ENCODE measurements at regions not wholly inside any gene's neighbourhood (a gene's known extent, or its start where the extent isn't known, plus 50 kb on each side); places are given as distances from the start of the nearest gene placed in this dataset.

- no peak for DNase-seq
Observed at GRCh38 chr11:70688142-70688541, 289.8 kb downstream of the CTTN start.

GRCh38 chr11:70689764-70690163 lies 291.4 kb downstream of the CTTN start:
- no peak for DNase-seq

GRCh38 chr11:70692131-70692530 lies 293.8 kb downstream of the CTTN start:
- DNase-seq, result no peak

GRCh38 chr11:70694371-70694770 lies 296.0 kb downstream of the CTTN start:
- DNase-seq, result no peak

GRCh38 chr11:70695086-70695960 lies 297.0 kb downstream of the CTTN start:
- no peak for DNase-seq

DNA sequence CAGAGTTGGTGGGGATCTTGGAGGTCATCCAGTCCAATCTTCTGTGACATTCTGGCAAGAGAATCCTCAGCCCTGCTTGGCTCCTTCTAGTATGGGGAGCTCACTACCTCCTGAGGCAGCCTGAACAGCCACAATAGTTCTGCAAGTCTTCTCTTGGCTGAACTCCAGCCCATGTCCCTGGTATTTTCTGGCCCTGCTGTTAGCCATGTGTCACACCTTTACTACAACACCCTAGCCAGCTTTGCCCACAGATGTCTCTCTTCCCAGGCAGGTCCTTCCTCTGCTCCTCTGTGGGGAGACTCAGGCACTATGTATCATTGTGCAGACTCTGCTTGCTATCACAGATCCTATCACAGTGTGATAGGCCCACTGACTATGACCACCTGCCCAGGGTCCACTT lies 297.7 kb downstream of the CTTN start:
- DNase-seq, result no peak

DNA sequence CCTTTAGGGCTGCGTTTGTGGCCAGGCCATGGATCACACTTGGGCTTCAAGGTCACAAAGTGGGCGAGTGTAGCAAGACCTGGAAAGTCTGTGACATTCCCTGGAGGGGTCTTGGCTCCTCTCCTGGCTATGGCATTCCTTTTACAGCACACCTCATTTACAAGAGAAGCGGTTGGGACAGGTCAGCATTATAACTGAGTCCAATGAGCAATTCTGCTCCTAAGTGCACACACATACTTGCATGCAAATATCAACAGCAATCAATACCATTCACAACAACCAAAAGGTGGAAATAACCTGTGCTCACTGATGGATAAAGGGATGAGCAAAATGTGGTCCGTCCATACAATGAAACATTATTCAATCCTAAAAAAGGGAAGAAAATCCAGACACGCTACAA lies 298.2 kb downstream of the CTTN start:
- no peak for DNase-seq

- DNase-seq, result no peak
Observed at GRCh38 chr11:70697701-70698100, 299.4 kb downstream of the CTTN start.

DNA sequence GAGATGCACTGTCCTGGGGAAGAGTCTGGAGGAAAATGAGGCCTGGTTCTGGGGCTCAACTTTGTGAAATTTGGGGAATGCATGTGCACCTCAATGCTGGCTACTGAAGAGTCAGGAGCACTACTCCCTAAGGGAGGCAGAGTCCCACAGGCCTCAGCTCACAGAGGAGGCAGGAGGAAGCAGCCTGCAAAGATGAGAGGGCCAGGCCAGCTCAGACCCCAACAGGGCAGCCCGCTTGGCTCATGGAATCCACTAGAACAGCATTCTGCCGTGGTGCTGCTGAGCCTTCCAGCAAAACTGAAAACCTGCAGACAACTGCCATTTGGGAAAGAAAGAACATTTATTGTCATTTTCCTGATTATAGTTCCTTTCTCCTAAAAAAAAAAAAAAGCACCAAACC lies 300.5 kb downstream of the CTTN start:
- no peak for DNase-seq

DNA sequence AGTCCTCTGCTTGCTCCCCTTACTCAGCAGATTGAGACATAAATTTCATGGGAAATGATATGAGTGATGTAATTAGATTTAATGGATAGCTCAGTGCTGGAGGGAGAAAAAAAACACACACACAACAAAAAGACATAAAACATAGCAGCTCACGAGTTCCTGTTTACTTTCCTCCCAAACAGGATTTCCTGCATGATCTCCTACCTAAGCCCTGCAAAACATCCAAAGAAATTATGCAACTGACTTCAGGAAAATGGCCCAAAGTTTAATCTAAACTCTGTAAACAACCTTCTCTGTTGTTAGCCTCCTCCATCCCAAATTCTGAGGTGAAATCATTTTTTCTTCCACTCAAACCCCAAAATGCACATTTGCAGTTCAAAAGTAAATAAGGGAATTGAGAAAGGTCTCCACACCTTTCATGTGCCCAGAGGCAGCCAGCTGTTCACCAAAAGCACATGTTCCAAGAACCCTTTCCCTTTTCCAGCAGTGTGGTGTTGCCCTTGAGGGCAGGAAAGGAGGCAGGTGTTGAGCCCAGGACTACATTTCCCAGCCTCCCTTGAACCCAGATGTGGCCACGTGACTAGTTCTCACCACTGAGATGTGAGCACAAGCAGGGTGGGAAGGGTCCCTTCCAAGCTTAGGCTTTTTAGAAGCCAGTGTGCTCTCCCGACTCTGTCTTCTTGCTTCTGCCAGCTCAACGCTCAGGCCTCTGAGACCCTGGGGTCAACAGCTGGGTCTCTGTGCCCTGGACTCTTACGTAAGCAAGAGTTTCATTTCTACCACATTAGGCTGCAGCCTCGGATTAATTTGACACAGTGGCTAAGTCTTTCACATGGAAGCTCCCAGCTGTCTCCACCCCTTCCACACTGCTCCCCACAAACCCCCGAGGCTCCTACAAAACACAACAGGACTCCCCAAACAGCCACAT lies 301.2 kb downstream of the CTTN start:
- no peak for DNase-seq

- no peak for DNase-seq
Observed at GRCh38 chr11:70700453-70700852, 302.1 kb downstream of the CTTN start.

GRCh38 chr11:70700871-70701270 lies 302.5 kb downstream of the CTTN start:
- DNase-seq, result no peak

- no peak for DNase-seq
Observed at GRCh38 chr11:70702040-70702648, 303.8 kb downstream of the CTTN start.

- DNase-seq, result no peak
Observed at GRCh38 chr11:70703141-70704064, 305.1 kb downstream of the CTTN start.

DNA sequence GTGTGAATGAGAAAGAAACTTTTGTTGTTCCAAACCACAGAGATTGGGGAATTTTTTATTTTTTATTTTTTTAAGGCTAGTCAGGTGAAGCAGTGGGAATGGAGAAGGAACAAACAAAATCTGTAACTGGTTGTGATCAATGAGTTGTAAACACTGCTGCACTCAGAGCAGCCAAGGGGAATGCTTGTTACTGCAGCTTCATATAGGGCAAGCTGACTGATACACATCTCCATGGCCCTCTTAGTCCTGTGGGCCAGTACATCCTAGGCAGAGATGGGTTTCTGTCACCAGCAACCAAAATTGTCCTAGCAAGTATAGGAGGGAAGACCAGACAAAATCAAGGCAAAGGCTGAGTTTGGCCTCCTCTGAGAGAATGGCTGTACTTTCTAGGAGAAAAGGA lies 306.8 kb downstream of the CTTN start:
- DNase-seq, result no peak

- no peak for DNase-seq
Observed at GRCh38 chr11:70705930-70706329, 307.6 kb downstream of the CTTN start.

GRCh38 chr11:70707821-70708220 lies 309.5 kb downstream of the CTTN start:
- no peak for DNase-seq

DNA sequence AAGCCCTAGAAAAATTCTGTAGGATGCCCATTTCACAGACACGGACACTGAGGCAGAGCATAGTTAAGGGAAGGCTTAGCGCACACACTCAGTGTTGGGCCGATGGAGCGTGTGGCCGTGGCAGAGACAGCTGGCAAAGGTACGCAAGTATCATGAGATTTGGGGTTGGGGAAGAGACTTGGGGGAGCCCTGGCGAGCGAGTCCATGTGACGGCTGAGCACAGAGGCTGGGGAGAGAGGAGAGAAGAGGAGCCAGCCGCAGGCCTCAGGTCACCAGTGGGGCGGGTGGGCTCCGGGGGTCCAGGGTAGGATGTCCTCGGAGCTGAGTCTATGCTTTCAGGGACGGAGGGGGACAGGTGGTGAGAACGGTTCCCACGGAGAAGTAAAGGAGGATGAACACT lies 311.3 kb downstream of the CTTN start:
- DNase-seq, result no peak

- no peak for DNase-seq
Observed at GRCh38 chr11:70710192-70710591, 311.9 kb downstream of the CTTN start.

- DNase-seq, result no peak
Observed at GRCh38 chr11:70710601-70711000, 312.3 kb downstream of the CTTN start.

- no peak for DNase-seq
Observed at GRCh38 chr11:70711095-70711910, 313.0 kb downstream of the CTTN start.

DNA sequence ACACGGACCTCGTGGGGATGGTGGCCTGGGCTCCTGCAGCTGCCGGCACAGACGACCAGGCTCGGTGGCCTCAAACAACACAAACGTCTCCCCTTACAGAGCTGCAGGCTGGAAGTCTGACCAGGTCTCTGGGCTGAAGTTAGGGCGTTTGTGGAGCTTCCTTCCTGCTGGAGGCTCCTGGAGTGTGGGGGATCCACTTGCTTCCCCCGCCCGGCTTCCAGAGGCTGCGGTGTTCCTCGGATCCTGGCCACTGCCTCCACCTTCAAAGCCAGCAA lies 313.5 kb downstream of the CTTN start:
- DNase-seq, result no peak
